ENCODE measurements at regions not wholly inside any gene's neighbourhood (a gene's known extent, or its start where the extent isn't known, plus 50 kb on each side); places are given as distances from the start of the nearest gene placed in this dataset.
A peak's percentile ranks its signal among the peaks of the same experiment; 100 is the strongest.

GRCh38 chr9:106286249-106286648 is 576.7 kb upstream of the ZNF462 start:
- DNase-seq: no peak

- DNase-seq: no peak
Observed at GRCh38 chr9:106287091-106287631, 575.8 kb upstream of the ZNF462 start.

GRCh38 chr9:106287731-106288130 is 575.2 kb upstream of the ZNF462 start:
- DNase-seq: no peak

GRCh38 chr9:106288689-106289088 is 574.3 kb upstream of the ZNF462 start:
- DNase-seq: no peak

- DNase-seq: no peak
Observed at GRCh38 chr9:106291786-106292185, 571.2 kb upstream of the ZNF462 start.

GRCh38 chr9:106296426-106296825 is 566.5 kb upstream of the ZNF462 start:
- no peak for DNase-seq

GRCh38 chr9:106298997-106299396 is 564.0 kb upstream of the ZNF462 start:
- DNase-seq: no peak

- DNase-seq: no peak
Observed at GRCh38 chr9:106304401-106304920, 558.5 kb upstream of the ZNF462 start.

GRCh38 chr9:106305428-106306133 is 557.4 kb upstream of the ZNF462 start:
- DNase-seq: no peak

- DNase-seq: no peak
Observed at GRCh38 chr9:106307670-106308069, 555.3 kb upstream of the ZNF462 start.

GRCh38 chr9:106309925-106310324 is 553.0 kb upstream of the ZNF462 start:
- DNase-seq: no peak

- DNase-seq: no peak
Observed at GRCh38 chr9:106310782-106311181, 552.2 kb upstream of the ZNF462 start.

- no peak for DNase-seq
Observed at GRCh38 chr9:106312906-106313305, 550.1 kb upstream of the ZNF462 start.

- no peak for DNase-seq
Observed at GRCh38 chr9:106314476-106314875, 548.5 kb upstream of the ZNF462 start.

- no peak for DNase-seq
Observed at GRCh38 chr9:106321394-106322180, 541.4 kb upstream of the ZNF462 start.

- DNase-seq: no peak
Observed at GRCh38 chr9:106322706-106323245, 540.2 kb upstream of the ZNF462 start.

GRCh38 chr9:106324053-106324585 is 538.8 kb upstream of the ZNF462 start:
- DNase-seq: no peak

- no peak for DNase-seq
Observed at GRCh38 chr9:106324591-106325280, 538.2 kb upstream of the ZNF462 start.

GRCh38 chr9:106326493-106326892 is 536.5 kb upstream of the ZNF462 start:
- no peak for DNase-seq

- peak; percentile 60 for DNase-seq
Observed at GRCh38 chr9:106333481-106333880, 529.5 kb upstream of the ZNF462 start.

- DNase-seq: no peak
Observed at GRCh38 chr9:106334081-106334480, 528.9 kb upstream of the ZNF462 start.

- no peak for DNase-seq
Observed at GRCh38 chr9:106339882-106340281, 523.1 kb upstream of the ZNF462 start.

- no peak for DNase-seq
Observed at GRCh38 chr9:106350777-106351176, 512.2 kb upstream of the ZNF462 start.
